Spleen (tissue), 7 donors: ENCODE measurements at regions not wholly inside any gene's neighbourhood (a gene's known extent, or its start where the extent isn't known, plus 50 kb on each side); places are given as distances from the start of the nearest gene placed in this dataset.

Experiments
- CTCF ChIP-seq, 11 experiments: fragments of 200-600 bp in 7 of 11; fragments of 450-650 bp in 4 of 11; sonication (generic) in 4 of 11; IDR thresholded peaks in 8 of 11; conservative IDR thresholded peaks in 3 of 11; 1 replicate in 7 of 11; 2 replicates in 4 of 11; pipeline versions ENCODE4 v1.4.0 to v1.8.0; 2016 to 2021; ENCODE audit warnings: antibody characterized with exemption in 11 of 11, inconsistent platforms in 4 of 11, mild to moderate bottlenecking in 1 of 11
- POLR2A ChIP-seq, 3 donors: fragments of 450-650 bp; IDR thresholded peaks; one replicate each; pipeline ENCODE4 v1.5.1; 2017; ENCODE audit warnings: antibody characterized with exemption in 3 of 3, mild to moderate bottlenecking in 1 of 3
- donor health status: DM: no; HTN: no; CAD: no; lungs with moderate emphysema.
- donor health status: DM: no; HTN: no; CAD: no.
- donor health status: DM: no; HTN: no; CAD: no.

GRCh38 chr2:204138206-204138605 is 201.6 kb downstream of the ICOS start:
- TF ChIP-seq CTCF (IDR thresholded peaks at IDR 0.05 in 8 of 11, conservative IDR thresholded peaks at IDR 0.05 in 3 of 11) (no peak), POLR2A (IDR thresholded peaks at IDR 0.05) (no peak)
